Stimulated activated CD8-positive, alpha-beta memory T cell treated with anti-CD3 and anti-CD28 coated beads, Interleukin-4, amount 100 ng/mL, for 48 hours (primary cell): ENCODE measurements at regions not wholly inside any gene's neighbourhood (a gene's known extent, or its start where the extent isn't known, plus 50 kb on each side); places are given as distances from the start of the nearest gene placed in this dataset.
"Not testable (repeated sequence)": the region's sequence is repeated elsewhere in the genome, so short reads cannot be mapped to it uniquely, and the experiment has no call there.

Experiments
- DNase-seq: peaks from one replicate; pipeline ENCODE4 v3.0.0-alpha.2; 2020

DNA sequence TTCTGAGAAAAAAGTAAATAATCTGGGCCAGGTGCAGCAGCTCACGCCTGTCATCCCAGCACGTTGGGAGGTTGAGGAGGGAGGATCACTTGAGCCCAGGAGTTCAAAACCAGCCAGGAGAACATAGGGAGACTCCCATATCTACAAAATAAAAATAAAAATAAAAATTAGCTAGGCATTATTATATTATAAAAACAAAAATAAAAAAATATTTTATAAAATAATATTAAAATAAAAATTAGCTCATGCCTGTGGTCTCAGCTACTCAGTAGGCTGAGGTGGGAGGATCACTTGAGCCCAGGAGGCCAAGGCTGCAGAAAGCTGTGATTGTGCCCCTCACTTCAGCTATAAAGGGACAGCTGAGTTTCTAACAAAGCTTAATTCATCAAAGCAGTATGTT is 362.9 kb downstream of the SMOC2 start:
- no peak for DNase-seq

DNA sequence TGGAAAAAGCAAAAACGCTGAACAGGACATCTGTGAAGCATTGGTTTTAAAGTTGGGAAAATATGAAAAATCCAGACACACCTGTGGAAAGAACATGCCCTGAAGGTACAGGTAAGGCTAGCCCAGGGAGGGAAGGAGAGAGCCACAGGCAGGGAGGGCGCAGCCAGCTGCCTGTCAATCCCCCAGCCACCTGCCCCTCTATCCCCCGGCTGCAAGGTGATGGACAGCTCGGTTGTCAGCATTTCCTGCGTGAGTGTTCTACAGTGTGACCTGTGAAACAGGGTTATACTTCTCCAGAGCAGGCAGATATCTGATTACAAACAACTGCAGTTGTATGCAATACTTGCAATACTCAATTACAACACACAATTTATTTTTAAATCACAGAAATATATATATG is 358.1 kb downstream of the SMOC2 start:
- DNase-seq: no peak

DNA sequence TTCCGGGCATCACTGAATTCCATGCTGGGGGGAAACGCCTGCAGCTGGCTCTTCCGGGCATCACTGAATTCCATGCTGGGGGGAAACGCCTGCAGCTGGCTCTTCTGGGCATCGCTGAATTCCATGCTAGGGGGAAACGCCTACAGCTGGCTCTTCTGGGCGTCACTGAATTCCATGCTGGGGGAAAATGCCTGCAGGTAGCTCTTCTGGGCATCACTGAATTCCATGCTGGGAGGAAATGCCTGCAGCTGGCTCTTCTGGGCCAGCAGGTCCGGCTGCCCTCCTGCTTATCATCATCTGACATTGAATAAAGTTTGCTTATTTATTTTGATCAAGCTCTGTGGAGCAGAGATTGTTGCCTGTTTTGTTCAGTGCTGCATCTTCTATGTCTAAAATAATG is 355.1 kb downstream of the SMOC2 start:
- DNase-seq: no peak

DNA sequence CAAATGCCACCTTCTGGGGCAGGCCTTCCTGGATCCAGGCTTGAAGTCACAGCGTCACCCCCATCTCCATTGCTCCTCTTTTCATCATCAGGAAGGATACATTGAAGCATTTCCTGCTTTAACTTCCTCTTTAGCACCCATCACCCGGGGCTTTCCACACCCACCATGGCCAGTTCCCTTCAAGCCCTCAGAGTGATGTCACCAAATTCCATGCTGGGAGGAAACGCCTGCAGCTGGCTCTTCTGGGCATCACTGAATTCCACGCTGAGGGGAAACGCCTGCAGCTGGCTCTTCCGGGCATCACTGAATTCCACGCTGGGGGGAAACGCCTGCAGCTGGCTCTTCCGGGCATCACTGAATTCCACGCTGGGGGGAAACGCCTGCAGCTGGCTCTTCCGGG is 354.6 kb downstream of the SMOC2 start:
- not testable (repeated sequence) for DNase-seq

DNA sequence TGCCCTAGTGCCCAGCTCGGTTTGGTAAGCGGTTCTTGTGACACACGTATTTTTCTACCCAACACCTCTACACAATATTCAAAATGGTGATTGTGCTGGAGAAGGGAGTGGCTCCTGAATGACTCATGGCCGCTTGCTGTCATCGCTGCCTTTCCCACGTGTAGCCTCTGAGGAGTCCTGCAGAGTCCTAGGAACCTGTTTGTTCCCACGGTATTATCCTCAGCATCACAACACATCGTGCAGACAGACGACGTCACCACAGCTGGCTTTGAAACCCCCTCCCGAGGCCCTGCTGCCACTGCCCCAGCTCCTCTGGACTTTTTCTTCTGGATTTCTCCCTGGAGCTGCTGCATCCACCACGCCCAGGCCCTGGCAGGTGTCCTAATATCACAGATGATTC is 353.5 kb downstream of the SMOC2 start:
- no peak for DNase-seq

- DNase-seq: no peak
Measured at GRCh38 chr6:168793649-168794048, 352.7 kb downstream of the SMOC2 start.

- DNase-seq: no peak
Measured at GRCh38 chr6:168791917-168792316, 350.9 kb downstream of the SMOC2 start.

- no peak for DNase-seq
Measured at GRCh38 chr6:168789699-168790098, 348.7 kb downstream of the SMOC2 start.

DNA sequence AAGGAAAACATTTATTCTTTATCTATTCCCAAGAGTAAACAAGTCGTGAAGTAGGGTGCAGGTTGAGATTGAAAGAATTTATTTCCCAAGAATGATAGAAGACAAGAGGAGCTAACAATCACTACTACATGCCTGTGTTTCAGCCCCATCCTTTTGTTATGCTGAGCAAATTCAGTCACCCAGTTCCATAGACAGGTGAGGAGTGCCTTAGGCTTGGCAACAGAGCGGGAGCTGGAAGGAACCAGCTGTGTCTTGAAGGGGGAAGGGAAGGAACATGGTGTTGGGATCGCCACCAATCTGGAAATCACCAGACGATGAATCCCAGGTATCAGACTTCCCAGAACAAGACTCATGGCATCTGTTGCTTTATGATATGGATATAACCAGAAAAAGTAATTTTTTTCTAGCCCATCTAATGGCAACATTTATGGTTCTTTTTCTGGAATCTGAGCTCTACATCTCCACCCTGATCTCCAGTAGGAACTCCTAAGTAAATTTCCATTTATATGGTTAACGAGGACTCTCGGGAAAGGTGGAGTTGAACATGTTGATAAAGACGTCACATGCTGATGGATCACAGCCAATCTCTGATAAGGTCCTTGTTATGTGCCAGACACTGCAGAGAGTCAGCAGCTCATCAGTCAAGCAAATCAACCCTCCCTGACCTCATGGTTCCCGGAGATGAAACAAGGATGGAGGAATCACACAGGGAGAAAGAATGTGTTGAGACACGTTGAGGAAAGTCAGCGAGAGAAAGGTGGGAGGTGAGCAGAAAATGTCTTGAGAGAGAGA is 344.9 kb downstream of the SMOC2 start:
- DNase-seq: no peak

DNA sequence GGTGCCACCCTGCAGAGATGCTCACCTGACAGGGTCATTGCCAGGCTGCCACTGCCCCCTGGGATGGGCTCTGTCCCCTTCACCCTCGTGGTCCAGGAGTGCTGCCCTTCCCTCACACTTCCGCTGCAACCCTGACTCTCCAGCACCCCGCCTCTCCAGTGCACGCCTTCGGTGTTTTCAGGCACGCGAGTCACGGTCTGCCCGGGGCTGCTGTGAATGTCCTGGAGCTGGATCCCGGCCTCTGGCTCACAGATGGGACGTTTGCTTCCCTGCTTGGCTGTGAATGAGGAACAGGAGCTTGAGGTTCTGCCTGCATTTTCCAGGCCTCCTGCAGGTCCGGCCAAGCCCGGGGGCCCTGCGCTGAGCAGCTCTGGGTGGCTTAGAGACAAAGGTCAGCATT is 343.4 kb downstream of the SMOC2 start:
- no peak for DNase-seq

DNA sequence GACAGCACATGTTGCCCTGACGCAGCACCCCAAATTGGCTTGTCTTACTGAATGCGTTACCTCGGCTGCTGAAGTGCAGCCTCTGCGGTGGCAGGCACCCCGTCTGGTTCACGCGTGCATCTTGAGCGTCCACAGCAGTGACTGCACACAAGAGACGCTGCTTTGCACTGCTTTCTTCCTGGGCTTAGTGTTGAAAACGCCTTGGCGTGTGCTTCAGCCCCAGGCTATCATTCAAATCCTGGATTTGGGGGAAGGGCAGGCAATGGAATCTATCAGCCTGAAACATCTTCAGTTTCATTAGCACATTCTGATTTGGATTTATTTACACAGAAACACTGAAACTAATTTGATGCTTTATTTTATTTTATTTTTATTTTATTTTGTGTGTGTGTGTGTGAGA is 342.7 kb downstream of the SMOC2 start:
- DNase-seq: no peak

DNA sequence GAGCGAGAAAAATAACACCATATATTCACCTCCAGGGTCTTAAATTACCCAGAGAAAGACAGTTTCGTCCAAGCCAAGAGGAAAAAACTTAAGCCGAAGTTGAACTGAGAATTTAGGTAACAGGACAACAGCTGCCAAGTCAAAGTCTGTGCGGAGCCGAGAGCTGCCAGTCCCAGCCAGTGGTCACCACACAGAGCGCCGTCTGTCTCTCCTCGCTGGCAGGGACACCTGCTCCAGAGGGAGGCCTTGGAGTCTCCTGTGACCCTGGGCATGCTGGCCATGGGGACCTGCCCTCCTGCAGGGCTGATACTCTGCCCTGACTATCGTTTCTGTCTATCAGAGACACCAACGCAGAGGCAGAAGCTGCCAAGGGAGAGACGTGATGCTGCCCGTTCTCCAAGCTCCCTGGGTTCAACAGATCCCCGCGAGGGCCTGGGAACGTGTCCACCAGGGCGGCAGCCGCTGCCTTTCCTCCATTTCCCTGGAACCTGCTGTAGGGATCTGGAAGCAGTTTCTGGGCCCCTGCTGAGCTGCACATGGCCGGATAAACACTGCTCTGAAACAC is 341.3 kb downstream of the SMOC2 start:
- no peak for DNase-seq

DNA sequence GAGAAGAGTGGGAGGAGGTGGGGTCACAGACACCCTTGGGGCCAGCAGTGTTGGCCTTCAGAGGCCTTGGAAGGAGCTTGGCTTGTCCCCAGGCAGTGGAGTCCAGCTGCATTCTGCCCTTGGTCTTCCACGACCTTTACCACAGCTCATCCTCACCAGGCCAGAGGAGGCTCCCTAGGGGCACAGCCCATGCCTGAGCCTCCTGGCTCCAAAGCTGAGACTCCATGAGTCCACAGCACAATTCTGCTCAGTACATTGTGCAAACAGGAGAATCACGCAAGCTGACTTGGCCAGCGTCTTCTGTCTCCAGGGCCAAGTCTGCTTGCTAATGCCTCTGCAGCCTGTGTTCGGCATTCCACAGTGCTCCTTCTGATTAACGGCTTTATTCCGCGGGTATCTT is 337.2 kb downstream of the SMOC2 start:
- no peak for DNase-seq

DNA sequence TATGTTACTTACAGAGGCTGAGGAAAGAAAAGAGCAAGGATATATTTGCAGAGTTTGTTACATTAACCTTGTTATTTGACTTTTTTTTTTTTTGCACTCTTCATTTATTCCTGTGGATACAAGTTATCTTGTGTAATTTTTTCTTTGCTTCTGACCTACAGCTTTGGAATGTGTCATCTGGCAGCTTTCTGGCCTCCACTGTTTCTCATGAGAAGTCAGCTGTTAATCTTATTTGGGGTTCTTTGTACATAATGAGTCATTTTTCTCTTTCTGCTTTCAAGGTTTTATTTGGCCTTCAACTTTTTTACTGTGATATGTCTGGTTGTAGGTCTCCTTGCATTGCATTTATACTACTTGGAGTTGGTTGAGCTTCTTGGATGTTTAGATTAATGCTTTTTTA is 333.4 kb downstream of the SMOC2 start:
- DNase-seq: no peak

GRCh38 chr6:168773788-168774187 is 332.8 kb downstream of the SMOC2 start:
- no peak for DNase-seq

- DNase-seq: no peak
Measured at GRCh38 chr6:168765752-168766151, 324.8 kb downstream of the SMOC2 start.

DNA sequence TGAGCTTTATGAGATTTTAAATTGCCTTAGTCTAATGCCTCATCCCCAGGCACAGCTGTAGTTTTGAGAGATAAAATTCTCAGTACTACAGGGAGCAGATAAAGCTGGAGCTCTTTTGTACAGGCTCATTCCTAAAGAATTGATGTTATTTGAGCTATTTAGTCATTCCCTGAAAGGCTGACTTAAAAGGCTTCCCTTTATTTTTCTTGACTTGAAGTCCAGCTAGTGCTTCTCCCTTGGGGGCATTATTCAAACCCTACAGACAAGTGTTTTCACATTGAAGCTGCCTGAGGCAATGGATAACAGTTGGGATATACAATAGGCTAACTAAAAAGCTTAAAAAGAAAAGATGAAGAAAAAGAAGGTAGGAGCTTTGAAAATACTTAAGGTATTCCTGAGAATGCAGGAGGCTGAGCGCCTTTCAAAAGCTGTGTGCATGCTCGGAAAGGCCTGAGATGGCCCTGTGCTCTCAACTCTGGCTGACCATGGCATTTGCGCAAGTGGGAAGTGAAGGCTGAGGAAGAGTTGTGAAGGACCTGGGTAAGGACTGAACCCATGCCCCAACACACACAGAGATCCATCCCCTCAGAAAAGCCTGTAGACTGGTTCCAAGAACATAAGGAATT is 315.1 kb downstream of the SMOC2 start:
- DNase-seq: no peak

- DNase-seq: no peak
Measured at GRCh38 chr6:168746643-168747042, 305.7 kb downstream of the SMOC2 start.

DNA sequence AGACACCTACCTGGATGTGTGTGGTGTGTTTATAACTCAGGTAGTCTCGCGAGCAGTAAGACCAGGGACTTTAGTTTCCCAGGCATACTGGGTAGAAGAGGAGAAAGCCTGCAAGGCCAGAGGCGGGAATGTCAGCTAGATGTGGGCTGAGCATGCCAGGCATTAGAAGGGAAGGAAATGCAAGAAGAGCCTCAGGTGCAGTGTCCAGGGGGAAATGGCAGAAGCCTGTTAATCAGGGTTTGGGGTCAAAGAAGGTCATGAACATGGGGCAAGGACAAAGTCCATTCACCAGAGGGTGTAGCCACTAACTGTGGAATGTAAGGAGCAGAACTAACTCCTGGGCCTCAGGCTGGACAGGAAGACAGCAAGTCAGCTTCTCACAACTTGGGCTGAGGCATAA is 305.0 kb downstream of the SMOC2 start:
- no peak for DNase-seq

DNA sequence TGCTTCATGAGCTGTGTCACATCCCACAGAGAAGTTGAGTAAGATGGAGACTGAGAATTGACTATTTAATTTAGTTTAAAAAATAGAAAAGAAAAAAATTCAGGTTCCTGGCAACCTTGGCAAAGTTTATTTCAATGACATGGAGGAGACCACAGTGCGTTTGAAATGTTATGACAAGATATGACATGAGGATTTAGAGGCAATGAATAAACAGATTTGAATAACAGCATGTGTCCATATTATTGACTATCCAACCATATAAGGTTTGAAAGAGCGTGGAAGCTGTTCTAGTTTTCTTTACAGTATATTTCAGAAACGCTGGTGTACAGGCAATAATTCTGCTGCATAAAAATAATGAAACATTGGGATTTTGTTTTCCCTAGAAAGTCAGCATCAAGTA is 303.9 kb downstream of the SMOC2 start:
- DNase-seq: no peak

GRCh38 chr6:168741942-168742782 is 301.2 kb downstream of the SMOC2 start:
- no peak for DNase-seq

GRCh38 chr6:168741305-168741704 is 300.3 kb downstream of the SMOC2 start:
- DNase-seq: no peak

- no peak for DNase-seq
Measured at GRCh38 chr6:168739381-168739780, 298.4 kb downstream of the SMOC2 start.

- DNase-seq: no peak
Measured at GRCh38 chr6:168737481-168737880, 296.5 kb downstream of the SMOC2 start.
